H1 (cell line): ENCODE measurements at regions not wholly inside any gene's neighbourhood (a gene's known extent, or its start where the extent isn't known, plus 50 kb on each side); places are given as distances from the start of the nearest gene placed in this dataset.

Experiments used
- CHD2 ChIP-seq: IDR thresholded peaks from 2 replicates; pipeline ENCODE4 v1.6.1; 2012; ENCODE audit warnings: low read length, improper control_type of control experiment
- EZH2 ChIP-seq: fragments of 200-600 bp; sonication (generic); IDR thresholded peaks from 2 replicates; pipeline ENCODE4 v1.7.1; 2012; ENCODE audit warnings: low read depth, mild to moderate bottlenecking, moderate library complexity, low read length, inconsistent platforms; ENCODE audit not compliant: severe bottlenecking
- FOSL1 ChIP-seq: IDR thresholded peaks from 2 replicates; pipeline ENCODE4 v1.6.1; 2011; ENCODE audit warnings: mild to moderate bottlenecking, low read depth, low read length, moderate library complexity; ENCODE audit not compliant: insufficient read depth
- MAX ChIP-seq: IDR thresholded peaks from 2 replicates; pipeline ENCODE4 v1.6.1; 2012; ENCODE audit warnings: inconsistent platforms
- SUZ12 ChIP-seq: fragments of 200-600 bp; sonication (generic); IDR thresholded peaks from 2 replicates; pipeline ENCODE4 v1.6.1; 2012; ENCODE audit warnings: mild to moderate bottlenecking, inconsistent platforms, low read length, moderate library complexity, mixed read lengths
- USF2 ChIP-seq: IDR thresholded peaks from 2 replicates; pipeline ENCODE4 v1.6.1; 2011; ENCODE audit warnings: low read length, improper control_type of control experiment
- TF ChIP-seq, protein P1 (sequence below): fragments of 300-600 bp; sonication (generic); IDR thresholded peaks from 2 replicates; pipeline ENCODE4 v1.7.1; 2012; ENCODE audit warnings: low read length, moderate library complexity, mild to moderate bottlenecking, inconsistent platforms; ENCODE audit not compliant: insufficient replicate concordance

- TF ChIP-seq, protein P1, sequence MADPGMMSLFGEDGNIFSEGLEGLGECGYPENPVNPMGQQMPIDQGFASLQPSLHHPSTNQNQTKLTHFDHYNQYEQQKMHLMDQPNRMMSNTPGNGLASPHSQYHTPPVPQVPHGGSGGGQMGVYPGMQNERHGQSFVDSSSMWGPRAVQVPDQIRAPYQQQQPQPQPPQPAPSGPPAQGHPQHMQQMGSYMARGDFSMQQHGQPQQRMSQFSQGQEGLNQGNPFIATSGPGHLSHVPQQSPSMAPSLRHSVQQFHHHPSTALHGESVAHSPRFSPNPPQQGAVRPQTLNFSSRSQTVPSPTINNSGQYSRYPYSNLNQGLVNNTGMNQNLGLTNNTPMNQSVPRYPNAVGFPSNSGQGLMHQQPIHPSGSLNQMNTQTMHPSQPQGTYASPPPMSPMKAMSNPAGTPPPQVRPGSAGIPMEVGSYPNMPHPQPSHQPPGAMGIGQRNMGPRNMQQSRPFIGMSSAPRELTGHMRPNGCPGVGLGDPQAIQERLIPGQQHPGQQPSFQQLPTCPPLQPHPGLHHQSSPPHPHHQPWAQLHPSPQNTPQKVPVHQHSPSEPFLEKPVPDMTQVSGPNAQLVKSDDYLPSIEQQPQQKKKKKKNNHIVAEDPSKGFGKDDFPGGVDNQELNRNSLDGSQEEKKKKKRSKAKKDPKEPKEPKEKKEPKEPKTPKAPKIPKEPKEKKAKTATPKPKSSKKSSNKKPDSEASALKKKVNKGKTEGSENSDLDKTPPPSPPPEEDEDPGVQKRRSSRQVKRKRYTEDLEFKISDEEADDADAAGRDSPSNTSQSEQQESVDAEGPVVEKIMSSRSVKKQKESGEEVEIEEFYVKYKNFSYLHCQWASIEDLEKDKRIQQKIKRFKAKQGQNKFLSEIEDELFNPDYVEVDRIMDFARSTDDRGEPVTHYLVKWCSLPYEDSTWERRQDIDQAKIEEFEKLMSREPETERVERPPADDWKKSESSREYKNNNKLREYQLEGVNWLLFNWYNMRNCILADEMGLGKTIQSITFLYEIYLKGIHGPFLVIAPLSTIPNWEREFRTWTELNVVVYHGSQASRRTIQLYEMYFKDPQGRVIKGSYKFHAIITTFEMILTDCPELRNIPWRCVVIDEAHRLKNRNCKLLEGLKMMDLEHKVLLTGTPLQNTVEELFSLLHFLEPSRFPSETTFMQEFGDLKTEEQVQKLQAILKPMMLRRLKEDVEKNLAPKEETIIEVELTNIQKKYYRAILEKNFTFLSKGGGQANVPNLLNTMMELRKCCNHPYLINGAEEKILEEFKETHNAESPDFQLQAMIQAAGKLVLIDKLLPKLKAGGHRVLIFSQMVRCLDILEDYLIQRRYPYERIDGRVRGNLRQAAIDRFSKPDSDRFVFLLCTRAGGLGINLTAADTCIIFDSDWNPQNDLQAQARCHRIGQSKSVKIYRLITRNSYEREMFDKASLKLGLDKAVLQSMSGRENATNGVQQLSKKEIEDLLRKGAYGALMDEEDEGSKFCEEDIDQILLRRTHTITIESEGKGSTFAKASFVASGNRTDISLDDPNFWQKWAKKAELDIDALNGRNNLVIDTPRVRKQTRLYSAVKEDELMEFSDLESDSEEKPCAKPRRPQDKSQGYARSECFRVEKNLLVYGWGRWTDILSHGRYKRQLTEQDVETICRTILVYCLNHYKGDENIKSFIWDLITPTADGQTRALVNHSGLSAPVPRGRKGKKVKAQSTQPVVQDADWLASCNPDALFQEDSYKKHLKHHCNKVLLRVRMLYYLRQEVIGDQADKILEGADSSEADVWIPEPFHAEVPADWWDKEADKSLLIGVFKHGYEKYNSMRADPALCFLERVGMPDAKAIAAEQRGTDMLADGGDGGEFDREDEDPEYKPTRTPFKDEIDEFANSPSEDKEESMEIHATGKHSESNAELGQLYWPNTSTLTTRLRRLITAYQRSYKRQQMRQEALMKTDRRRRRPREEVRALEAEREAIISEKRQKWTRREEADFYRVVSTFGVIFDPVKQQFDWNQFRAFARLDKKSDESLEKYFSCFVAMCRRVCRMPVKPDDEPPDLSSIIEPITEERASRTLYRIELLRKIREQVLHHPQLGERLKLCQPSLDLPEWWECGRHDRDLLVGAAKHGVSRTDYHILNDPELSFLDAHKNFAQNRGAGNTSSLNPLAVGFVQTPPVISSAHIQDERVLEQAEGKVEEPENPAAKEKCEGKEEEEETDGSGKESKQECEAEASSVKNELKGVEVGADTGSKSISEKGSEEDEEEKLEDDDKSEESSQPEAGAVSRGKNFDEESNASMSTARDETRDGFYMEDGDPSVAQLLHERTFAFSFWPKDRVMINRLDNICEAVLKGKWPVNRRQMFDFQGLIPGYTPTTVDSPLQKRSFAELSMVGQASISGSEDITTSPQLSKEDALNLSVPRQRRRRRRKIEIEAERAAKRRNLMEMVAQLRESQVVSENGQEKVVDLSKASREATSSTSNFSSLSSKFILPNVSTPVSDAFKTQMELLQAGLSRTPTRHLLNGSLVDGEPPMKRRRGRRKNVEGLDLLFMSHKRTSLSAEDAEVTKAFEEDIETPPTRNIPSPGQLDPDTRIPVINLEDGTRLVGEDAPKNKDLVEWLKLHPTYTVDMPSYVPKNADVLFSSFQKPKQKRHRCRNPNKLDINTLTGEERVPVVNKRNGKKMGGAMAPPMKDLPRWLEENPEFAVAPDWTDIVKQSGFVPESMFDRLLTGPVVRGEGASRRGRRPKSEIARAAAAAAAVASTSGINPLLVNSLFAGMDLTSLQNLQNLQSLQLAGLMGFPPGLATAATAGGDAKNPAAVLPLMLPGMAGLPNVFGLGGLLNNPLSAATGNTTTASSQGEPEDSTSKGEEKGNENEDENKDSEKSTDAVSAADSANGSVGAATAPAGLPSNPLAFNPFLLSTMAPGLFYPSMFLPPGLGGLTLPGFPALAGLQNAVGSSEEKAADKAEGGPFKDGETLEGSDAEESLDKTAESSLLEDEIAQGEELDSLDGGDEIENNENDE: no peak
- TF ChIP-seq CHD2: no peak
- no peak for TF ChIP-seq MAX
- no peak for TF ChIP-seq SUZ12
- no peak for TF ChIP-seq EZH2
- no peak for TF ChIP-seq FOSL1
- no peak for TF ChIP-seq USF2
Observed at GRCh38 chr10:45075826-45076380, 75.2 kb downstream of the ZNF22 start (continued).
